Fibroblast of the conjunctiva (primary cell): ENCODE measurements at regions not wholly inside any gene's neighbourhood (a gene's known extent, or its start where the extent isn't known, plus 50 kb on each side); places are given as distances from the start of the nearest gene placed in this dataset.
A peak's percentile ranks its signal among the peaks of the same experiment; 100 is the strongest.

Source experiments
- DNase-seq: peaks from one replicate; pipeline ENCODE4 v3.0.0-alpha.2; 2010; ENCODE audit warnings: low read depth

DNA sequence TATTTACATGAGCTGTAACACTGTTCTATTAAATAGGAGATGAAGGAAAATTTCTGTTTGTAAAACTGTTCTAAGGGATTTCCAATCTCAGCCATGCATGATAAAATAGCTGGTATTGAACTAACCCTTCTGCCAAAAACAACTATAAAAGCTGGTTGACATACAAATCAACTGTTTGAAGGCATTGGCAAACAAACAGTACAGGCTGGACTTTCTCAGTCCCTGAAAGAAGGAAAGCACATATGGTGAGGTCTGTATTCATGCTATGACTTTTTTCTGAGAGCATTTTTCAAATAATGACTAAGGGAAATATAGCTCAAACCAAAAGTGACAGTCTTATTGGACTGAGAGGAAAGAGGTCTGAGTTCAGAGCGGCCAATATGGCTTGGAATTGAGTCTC lies 117.0 kb upstream of the CCDC54 start:
- no peak for DNase-seq

DNA sequence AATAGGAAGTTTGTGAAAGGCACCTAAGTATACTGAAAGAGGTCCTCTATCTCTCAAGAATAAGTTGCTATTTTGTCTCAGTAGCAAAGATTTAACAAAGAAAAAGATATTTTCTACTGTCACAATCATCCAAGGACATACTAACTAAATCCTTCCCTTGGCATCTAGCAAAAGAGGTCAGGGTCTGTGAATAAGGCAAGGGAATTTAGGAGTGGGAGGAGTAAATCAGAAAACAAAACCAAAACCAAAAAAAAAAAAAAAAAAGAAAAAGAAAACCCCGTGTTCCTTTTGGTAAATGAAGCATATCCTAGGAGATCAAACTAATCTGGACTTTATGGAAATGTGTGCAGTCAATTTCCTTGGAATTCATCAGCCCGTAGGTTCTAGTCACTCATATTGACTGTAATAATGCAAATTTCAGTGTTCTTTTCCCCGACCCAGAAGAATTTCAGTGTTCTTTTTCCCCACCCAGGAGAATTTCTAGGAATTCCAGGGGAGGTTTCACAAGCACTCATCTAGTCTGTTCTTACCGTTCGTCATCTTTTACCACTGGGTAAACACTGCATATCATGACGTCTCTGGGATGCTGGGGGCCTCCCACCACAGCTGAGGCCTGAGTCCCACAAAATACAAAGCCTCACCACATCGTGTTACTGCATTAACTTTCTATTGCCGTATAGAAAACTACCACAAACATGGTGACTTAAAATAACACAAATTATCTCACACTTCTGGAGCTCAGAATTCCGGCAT lies 113.8 kb upstream of the CCDC54 start:
- no peak for DNase-seq

DNA sequence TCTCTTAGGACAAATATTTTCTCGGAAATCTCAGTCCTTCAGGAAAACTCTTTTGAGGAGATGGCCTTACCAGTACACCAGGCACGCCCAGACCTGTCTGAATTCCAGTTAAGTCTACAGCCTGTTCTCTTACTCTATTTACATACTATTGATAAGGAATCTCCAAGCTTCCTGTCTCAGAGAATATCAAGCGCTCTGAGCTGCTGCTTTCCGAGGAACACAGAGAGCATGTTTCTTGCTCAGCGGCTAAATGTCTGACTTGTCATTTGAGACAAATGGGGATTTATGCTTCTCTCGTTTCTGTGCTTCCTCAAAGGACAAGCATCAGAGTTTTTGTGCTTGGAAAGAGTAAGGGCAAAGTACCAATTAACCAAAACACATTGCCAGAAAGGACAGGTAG lies 112.4 kb upstream of the CCDC54 start:
- DNase-seq: no peak

- DNase-seq: no peak
Observed at GRCh38 chr3:107265526-107265925, 111.7 kb upstream of the CCDC54 start.

DNA sequence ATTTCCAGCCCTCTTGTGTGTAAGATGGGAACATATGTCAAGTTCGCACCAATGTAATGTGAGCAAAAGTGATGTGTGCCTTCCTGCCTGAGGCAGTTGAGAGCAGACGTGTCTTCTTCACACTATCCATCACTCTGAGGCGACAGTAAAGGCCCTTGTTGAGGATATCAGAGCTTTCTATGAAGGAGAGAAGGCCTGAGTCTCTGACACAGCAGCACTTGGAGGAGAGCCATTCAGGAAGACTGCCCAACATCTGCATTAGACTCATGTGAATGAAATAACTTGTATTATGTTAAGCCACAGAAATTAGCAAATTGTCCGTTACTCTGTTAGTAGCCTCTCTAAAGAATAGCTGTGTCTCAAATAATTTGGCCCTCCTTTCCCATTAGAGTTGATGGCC lies 108.8 kb upstream of the CCDC54 start:
- DNase-seq: no peak

DNA sequence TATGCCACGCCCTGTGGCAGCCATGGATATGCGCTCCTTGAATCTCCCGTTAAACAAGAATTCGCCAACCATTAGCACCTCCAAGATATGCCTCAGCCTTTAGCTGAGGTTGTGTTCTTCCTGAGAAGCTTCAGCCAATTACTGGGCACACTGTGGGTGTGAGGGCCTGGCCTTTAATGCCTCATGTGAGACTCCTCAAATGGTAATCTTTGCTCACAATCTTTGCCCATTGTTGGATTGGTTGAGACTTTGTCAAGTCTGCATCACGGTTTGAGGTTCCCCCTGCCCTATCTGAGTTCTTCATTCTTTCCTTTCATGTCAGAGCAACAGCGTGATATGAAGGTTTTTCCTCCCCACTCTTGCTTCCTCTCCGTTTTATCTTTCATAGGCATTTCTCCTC lies 108.1 kb upstream of the CCDC54 start:
- no peak for DNase-seq

- DNase-seq: peak; percentile 23
Observed at GRCh38 chr3:107271787-107272387, 105.4 kb upstream of the CCDC54 start.

DNA sequence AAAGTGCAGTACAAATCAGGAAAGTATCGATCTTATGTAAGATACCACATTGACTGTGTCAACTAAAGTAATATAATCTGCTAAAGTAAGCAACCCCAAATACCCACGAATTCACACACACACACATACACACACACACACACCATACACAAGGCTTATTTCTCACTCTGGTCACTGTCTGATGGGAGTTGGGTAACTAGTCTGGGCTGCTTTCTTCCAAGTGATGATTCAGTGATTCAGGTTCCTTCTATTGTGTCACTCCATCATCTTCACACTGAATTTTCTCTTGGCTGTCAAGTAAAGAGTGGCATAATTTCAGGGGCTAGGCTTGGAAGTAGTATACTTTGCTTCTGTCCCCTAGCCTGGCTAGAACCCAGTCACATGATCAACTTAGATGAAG lies 104.8 kb upstream of the CCDC54 start:
- DNase-seq: no peak

DNA sequence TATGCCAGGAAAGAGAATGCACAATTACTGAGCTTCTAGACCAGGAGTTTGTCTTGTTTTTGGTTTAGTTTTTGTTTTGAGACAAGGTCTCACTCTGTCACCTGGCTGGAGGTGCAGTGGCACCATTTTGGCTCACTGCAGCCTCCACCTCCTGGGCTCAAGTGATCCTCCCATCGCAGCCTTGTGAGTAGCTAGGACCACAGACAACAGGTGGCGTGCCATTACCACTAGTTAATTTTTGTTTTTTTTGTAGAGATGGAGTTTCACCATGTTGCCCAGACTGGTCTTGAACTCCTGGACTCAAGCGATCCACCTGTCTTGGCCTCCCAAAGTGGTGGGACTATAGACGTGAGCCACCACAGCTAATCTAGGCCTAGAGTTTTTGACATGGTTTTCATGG lies 104.4 kb upstream of the CCDC54 start:
- DNase-seq: no peak

DNA sequence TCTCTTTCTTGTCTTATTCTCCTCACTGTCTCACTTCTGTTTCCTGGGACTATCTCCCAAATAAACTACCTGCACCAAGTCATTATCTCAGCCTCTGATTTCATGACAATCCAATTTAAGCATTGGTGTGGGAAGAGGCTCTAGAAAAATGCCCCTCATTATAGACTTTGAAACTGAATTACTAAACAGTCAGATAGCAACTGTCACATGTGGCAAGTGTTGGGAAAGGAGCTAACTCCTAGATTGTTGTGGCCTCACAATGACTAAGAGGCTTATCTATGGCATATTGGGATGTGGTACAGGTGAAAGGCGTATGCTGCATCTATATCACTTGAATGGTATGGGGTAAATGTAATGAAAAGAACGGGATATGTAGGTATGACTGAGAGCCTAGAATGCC lies 103.5 kb upstream of the CCDC54 start:
- no peak for DNase-seq

DNA sequence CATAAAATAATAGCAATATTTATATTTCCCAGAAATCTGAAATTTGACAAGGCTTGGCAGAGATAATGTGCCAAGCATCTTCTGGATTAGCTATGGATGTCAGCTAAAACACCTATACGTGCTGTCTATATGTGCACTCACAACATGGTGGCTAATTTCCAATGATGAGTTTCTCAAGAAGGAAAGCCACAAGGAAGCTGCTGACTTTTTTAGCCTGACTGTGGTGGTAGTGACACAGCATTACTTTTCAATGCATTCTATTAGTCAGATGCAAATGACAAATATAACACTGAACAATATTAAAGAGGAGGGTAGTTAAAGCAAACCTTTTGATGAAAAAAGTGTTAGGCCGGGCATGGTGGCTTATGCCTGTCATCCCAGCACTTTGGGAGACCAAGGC lies 101.7 kb upstream of the CCDC54 start:
- DNase-seq: no peak

DNA sequence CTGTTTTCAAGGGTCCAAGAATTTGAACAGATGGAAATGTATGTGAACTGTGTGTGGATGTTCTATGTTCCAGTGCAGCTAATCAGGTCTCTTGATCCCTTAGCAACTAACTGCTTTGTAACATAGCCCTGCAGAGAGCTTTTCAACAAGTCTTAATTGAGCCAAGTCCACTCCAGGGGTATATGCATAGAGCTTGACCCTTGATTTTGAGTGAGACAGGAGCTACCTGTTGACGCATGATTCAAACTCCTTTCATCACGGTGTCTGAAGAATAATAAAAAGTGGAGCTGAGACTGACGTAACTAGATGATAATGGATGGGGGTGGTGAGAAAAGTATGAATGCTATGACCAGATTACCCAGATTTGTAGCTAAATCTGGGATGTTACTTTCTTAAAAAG lies 93.3 kb upstream of the CCDC54 start:
- no peak for DNase-seq

DNA sequence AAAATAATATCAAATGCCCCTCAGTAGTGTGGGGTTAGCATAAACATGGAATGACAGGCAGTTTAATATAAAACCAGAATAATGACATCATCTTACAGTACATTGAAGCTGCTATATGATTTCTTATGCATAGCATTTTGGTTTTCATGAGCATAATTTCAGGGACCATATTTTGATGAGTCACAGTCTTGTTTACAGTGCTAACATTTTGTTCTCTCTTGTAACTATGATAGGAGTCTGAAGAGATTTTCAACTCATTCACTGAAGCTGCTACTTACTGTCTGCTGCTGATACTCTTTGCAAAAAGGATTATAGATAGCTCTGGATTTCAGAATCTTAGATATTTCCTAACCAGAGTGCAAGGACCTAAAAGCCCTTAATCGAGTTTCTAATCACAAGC lies 92.6 kb upstream of the CCDC54 start:
- peak; percentile 1 for DNase-seq

DNA sequence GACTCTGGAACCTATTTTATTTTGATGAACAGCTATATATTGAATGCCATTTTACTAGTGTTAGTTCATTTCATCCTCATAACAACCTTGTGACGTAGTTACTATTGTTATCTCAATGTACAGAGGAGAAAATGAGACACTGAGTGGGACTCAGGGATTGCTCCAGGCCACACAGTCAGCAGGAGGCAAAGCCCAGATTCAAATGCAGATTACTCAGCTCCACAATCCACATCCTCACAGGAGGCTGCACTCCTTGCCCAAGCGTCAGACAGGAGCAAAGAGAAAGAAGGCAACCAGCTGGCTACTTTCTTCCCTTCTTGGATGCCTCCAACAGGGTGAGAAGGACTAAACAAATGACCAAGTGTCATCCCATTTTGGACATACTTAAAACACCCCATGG lies 92.0 kb upstream of the CCDC54 start:
- DNase-seq: no peak

DNA sequence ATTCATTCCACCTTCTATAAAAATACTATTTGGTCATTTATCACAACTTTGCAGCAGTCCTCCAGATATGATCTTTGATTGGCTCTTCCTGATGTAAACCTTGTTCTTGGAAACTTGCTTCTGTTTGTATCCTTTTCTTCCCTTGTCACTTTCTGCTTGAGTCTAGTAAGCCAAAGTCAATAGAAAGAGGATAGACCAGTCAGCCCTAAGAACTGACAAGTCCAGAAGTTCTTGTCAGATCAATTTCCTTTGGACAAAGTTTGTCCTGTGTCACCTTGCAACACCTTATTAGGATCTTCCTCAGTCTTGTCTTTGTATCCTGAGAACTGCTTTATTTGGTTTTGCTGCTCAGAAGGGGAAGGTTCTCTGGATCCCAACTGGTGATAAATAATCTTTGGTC lies 87.9 kb upstream of the CCDC54 start:
- DNase-seq: no peak

GRCh38 chr3:107294117-107294516 lies 83.1 kb upstream of the CCDC54 start:
- DNase-seq: no peak

DNA sequence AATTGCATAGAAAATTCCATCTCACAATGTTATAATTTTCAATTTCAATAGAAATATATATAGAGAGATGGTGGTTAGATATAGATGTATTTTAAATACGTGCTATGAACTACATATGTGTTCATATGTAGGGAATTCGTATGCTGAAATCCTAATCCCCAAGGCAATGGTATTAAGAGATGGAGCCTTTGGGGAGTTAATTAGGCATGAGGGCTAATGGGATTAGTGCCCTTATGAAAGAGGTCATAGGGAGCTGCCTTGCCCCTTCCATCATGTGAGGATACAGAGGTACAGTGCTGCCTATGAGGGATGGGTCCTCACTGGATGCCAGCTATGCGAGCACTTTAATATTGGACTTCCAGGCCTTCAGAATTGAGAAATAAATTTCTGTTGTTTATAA lies 79.6 kb upstream of the CCDC54 start:
- no peak for DNase-seq

DNA sequence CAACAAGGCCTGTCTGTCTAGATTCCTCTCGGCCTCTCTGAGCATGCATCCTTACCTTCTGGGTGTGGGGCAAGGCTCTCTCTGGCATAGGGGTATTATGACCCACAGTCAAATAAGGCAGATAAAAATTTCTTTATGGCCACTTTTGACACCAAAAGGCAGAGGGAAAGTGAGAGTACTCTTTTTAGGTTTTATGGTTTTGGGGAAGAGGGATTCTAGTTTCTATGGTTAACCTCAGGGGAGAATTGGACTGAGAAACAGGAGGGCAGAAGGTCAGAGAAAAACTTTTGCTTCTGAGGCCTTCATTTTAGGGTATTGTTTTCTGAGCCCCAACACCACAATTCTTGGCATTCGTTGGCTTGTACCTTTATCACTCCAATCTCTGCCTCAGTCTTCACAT lies 70.0 kb upstream of the CCDC54 start:
- DNase-seq: no peak

GRCh38 chr3:107308716-107309115 lies 68.5 kb upstream of the CCDC54 start:
- no peak for DNase-seq

GRCh38 chr3:107309312-107309711 lies 67.9 kb upstream of the CCDC54 start:
- DNase-seq: no peak

- DNase-seq: no peak
Observed at GRCh38 chr3:107313711-107314110, 63.5 kb upstream of the CCDC54 start.

- no peak for DNase-seq
Observed at GRCh38 chr3:107315141-107315540, 62.1 kb upstream of the CCDC54 start.

DNA sequence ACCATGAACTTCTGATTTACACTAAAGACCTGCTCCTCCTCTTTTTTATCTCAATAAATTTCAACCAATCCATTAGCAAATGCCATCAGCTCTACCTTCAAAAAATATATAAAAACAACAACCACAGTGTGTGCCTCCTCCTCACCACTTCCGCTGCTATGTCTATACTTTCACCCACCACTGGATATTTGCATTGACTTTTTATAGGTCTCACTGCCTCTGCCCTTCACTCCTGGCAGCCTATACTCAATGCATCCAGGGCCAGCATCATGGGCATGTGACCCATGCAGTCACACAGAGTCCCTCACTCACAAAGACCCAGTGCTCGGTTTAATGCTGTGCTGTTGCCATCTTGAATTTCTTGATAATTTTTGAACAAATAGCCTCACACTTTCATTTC lies 53.5 kb upstream of the CCDC54 start:
- DNase-seq: no peak

DNA sequence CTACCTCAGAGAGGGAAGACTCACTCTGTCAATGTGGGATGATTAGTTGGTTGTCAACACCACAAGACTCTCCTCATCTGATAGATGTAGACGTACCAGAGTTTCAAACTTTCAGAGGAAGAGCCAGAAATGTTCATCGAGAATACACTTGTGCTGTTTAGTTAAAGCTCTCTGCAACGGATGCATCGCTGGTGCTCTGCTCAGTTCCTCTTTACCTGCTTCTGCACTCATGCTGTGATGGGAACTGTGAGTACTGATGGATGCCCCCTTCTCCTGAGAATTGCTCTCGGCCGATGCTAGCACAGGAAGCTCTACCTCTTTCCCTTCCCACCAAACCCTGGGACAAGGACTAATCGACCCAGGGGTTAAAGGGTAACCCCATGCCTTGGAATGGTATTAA lies 51.8 kb upstream of the CCDC54 start:
- no peak for DNase-seq
